Heart right ventricle (tissue), 16 donors: ENCODE measurements at regions not wholly inside any gene's neighbourhood (a gene's known extent, or its start where the extent isn't known, plus 50 kb on each side); places are given as distances from the start of the nearest gene placed in this dataset.
"Not testable (repeated sequence)": the region's sequence is repeated elsewhere in the genome, so short reads cannot be mapped to it uniquely, and the experiment has no call there.

Experiments
- ATAC-seq, 8 donors: fragments of 200-7000 bp; cut with Tn5 transposase; one replicate each; pipeline ENCODE4 v1.9.1; 2020; ENCODE audit warnings: mild to moderate bottlenecking in 8 of 8, moderate library complexity in 8 of 8, moderate number of reproducible peaks in 1 of 8
- DNase-seq, 2 donors: peaks; one replicate each; pipeline ENCODE4 v3.0.0-alpha.2; 2020
- H3K27ac ChIP-seq, 10 donors: fragments of 200-600 bp; sonication (generic) in 2 of 10; one replicate each; pipeline versions ENCODE4 v1.5.0 to v1.8.0; 2020 to 2022; ENCODE audit warnings: mild to moderate bottlenecking in 3 of 10
- H3K27me3 ChIP-seq, 7 donors: fragments of 200-600 bp; one replicate each; pipeline ENCODE4 v1.8.0; 2021 to 2022; ENCODE audit warnings: mild to moderate bottlenecking in 2 of 7
- H3K36me3 ChIP-seq, 9 donors: fragments of 200-600 bp; sonication (generic) in 1 of 9; one replicate each; pipeline versions ENCODE4 v1.5.0 to v1.8.0; 2020 to 2022; ENCODE audit warnings: mild to moderate bottlenecking in 2 of 9
- H3K4me1 ChIP-seq, 9 donors: fragments of 200-600 bp; sonication (generic) in 1 of 9; one replicate each; pipeline versions ENCODE4 v1.5.0 to v1.8.0; 2020 to 2022; ENCODE audit warnings: mild to moderate bottlenecking in 4 of 9
- H3K4me3 ChIP-seq, 10 donors: fragments of 200-600 bp; sonication (generic) in 2 of 10; one replicate each; pipeline versions ENCODE4 v1.5.0 to v1.8.0; 2020 to 2022; ENCODE audit warnings: mild to moderate bottlenecking in 7 of 10, moderate library complexity in 2 of 10
- H3K9me3 ChIP-seq, 11 donors: fragments of 200-600 bp in 10 of 11; sonication (generic) in 2 of 11; one replicate each; pipeline versions ENCODE4 v1.5.0 to v1.8.0; 2013 to 2022; ENCODE audit warnings: mild to moderate bottlenecking in 2 of 11, control low read depth in 1 of 11, moderate library complexity in 1 of 11
- WGBS, 2 donors: extraction: QIAGEN DNeasy Blood & Tissue Kit; methylation state at CpG; one replicate each; pipeline ENCODE4 v1.1.7; 2013; ENCODE audit warnings: inconsistent platforms in 1 of 2; 5-methylcytosine and 5-hydroxymethylcytosine counted together
- intact Hi-C, 10 donors: fragments of 100-400 bp; cut with DNase I; formaldehyde crosslinking; loops; one replicate each; pipeline versions ENCODE4 v1.11.1 to v1.14.2; 2022
- TF ChIP-seq, protein P1 (sequence below), 9 donors: fragments of 200-600 bp; sonication (generic) in 2 of 9; IDR thresholded peaks; one replicate each; pipeline versions ENCODE4 v1.5.0 to v1.8.0; 2021 to 2022; ENCODE audit warnings: antibody characterized with exemption in 9 of 9, mild to moderate bottlenecking in 5 of 9, moderate library complexity in 1 of 9
- donor health status: Arrhythmogenic right ventricular cardiomyopathy.
- donor health status: ischemic (EF 13 %, LVEDD 7.1; RV severe dilation, severe dysfunction).
- donor health status: healthy with polysubstance abuse.
- donor health status: DM: no; HTN: yes; CAD: no.
- donor health status: DM: no; HTN: no; CAD: no.
- donor health status: ischemic (EF 25% LVEDD 6.9; RV normal size, moderate dysfunction).
- donor health status: ischemic (EF 25% LVEDD 5.7; RV mildly dilated, moderate dysfunction).
- donor health status: healthy.
- donor health status: DM: yes; HTN: yes; CAD: no.
- donor health status: Ischemic cardiomyopathy.
- donor health status: ischemic (EF 35%, LVEDD 5.7; RV mildly dilated, moderate dysfunction).
- donor health status: nonischemic (EF 11% LVEDD 7.7; RV severe dilation, severe dysfunction).
- donor health status: DM: yes; HTN: yes; CAD: no.
- donor health status: PGD.
- donor health status: ischemic (EF 29% LVEDD 5.4; RV normal size, mild dysfunction).
- donor health status: nonischemic (EF 23%, LVEDD 6.1; RV moderate dilation, normal function).

DNA sequence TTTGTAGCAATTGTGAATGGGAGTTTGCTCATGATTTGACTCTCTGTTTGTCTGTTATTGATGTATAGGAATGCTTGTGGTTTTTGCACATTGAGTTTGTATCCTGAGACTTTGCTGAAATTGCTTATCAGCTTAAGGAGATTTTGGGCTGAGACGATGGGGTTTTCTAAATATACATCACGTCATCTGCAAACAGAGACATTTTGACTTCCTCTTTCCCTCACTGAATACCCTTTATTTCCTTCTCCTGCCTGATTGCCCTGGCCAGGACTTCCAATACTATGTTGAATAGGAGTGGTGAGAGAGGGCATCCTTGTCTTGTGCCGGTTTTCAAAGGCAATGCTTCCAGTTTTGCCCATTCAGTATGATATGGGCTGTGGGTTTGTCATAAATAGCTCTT lies 96.6 kb downstream of the EBLN1 start:
- H3K36me3 ChIP-seq, H3K4me1 ChIP-seq, DNase-seq, H3K27me3 ChIP-seq, H3K4me3 ChIP-seq, H3K27ac ChIP-seq, intact Hi-C loops, ATAC-seq: not testable (repeated sequence)
- 70 to 72% methylated on average over 3 of the region's 3 CpGs for WGBS, 2 donors
- peaks cover 0 to 28% (median 0%) of the 10 kb centered on the region in 11 donors for H3K9me3 ChIP-seq

DNA sequence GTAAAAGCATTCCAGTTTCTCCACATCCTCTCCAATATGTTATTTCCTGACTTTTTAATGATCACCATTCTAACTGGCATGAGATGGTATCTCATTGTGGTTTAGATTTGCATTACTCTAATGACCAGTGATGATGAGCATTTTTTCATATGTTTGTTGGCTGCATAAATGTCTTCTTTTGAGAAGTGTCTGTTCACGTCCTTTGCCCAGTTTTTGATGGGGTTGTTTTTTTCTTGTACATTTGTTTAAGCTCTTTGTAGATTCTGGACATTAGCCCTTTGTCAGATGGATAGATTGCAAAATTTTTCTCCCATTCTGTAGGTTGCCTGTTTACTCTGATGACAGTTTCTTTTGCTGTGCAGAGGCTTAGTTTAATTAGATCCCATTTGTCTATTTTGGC lies 97.7 kb downstream of the EBLN1 start:
- H3K4me1 ChIP-seq, ATAC-seq, H3K36me3 ChIP-seq, DNase-seq, H3K27me3 ChIP-seq, intact Hi-C loops, H3K4me3 ChIP-seq, H3K27ac ChIP-seq: not testable (repeated sequence)
- 76 to 85% methylated on average over 1 of the region's 1 CpG for WGBS, 2 donors
- peaks cover 0 to 28% (median 0%) of the 10 kb centered on the region in 11 donors for H3K9me3 ChIP-seq

DNA sequence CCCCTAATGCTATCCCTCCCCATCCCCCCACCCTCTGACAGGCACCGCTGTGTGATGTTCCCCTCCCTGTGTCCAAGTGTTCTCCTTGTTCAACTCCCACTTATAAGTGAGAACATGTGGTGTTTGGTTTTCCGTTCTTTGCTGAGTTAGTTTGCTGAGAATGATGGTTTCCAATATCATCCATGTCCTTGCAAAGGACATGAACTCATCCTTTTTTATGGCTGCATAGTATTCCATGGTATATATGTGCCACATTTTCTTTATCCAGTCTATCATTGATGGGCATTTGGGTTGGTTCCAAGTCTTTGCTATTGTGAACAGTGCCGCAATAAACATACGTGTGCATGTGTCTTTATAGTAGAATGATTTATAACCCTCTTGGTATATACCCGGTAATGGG lies 98.2 kb downstream of the EBLN1 start:
- H3K4me1 ChIP-seq, H3K27ac ChIP-seq, H3K36me3 ChIP-seq, intact Hi-C loops, H3K27me3 ChIP-seq, DNase-seq, ATAC-seq, H3K4me3 ChIP-seq: not testable (repeated sequence)
- WGBS, 2 donors = 93 to 94% methylated on average over 5 of the region's 5 CpGs
- H3K9me3 ChIP-seq = peaks cover 0 to 28% (median 0%) of the 10 kb centered on the region in 11 donors

DNA sequence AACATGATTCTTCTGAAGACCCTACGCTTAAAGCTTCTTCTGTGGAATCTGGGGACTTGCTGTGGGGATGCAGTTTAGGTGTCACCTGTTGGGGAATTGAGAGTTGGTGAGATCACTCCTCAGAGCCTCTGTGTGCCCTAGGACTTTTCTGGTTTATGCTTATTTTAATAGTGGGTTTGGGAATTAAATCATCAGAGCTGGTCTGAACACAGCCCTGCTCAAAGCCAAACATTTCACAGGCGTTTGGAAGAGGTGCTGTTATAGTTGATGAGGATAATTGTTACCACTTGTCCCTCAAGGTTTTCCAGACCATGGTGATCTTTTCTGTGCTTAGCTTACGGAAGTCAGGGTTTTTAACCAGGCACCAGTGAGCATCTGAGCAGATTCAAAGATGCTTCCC lies 106.1 kb downstream of the EBLN1 start:
- TF ChIP-seq, protein P1, sequence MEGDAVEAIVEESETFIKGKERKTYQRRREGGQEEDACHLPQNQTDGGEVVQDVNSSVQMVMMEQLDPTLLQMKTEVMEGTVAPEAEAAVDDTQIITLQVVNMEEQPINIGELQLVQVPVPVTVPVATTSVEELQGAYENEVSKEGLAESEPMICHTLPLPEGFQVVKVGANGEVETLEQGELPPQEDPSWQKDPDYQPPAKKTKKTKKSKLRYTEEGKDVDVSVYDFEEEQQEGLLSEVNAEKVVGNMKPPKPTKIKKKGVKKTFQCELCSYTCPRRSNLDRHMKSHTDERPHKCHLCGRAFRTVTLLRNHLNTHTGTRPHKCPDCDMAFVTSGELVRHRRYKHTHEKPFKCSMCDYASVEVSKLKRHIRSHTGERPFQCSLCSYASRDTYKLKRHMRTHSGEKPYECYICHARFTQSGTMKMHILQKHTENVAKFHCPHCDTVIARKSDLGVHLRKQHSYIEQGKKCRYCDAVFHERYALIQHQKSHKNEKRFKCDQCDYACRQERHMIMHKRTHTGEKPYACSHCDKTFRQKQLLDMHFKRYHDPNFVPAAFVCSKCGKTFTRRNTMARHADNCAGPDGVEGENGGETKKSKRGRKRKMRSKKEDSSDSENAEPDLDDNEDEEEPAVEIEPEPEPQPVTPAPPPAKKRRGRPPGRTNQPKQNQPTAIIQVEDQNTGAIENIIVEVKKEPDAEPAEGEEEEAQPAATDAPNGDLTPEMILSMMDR (IDR thresholded peaks at IDR 0.05) = no peak
- intact Hi-C loops = no loop called here
- Histone ChIP-seq H3K9me3 (no peaks in the 10 kb centered on the region), H3K4me1 (no peaks in the 10 kb centered on the region), H3K27me3 (peaks cover 0 to 4% (median 0%) of the 10 kb centered on the region in 7 donors), H3K4me3 (no peak overlapping the region), H3K27ac (no peak overlapping the region), H3K36me3 (no peaks in the 10 kb centered on the region)
- 46 to 89% methylated on average over 3 of the region's 3 CpGs for WGBS, 2 donors
- ATAC-seq = no peak
- no peak for DNase-seq

DNA sequence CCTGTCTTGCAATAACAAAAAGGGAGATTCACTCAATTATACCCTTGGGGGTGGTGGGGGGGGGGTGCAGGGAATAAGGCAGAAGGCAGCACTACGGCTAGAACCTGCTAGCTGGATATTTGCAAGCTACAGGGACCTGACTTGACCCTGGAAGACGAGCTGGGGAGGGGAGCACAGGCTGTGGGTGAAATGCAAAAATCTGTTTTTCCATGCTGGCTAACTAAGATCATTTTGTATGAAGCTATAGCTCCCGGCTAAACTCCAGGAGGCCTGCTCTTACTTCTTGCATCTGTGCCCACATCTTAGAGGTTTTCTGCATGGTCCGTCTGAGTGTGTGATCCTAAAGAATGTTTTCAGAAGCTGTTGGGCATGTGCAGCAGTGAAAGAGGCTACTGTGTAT lies 106.6 kb downstream of the EBLN1 start:
- intact Hi-C loops = no loop called here
- Histone ChIP-seq H3K36me3 (no peaks in the 10 kb centered on the region), H3K27me3 (peaks cover 0 to 4% (median 0%) of the 10 kb centered on the region in 7 donors), H3K27ac (no peak overlapping the region), H3K4me3 (no peak overlapping the region), H3K9me3 (no peaks in the 10 kb centered on the region), H3K4me1 (no peaks in the 10 kb centered on the region)
- 66 to 68% methylated on average over 4 of the region's 4 CpGs for WGBS, 2 donors
- TF ChIP-seq, protein P1 (IDR thresholded peaks at IDR 0.05) = no peak
- ATAC-seq (no peak), DNase-seq (no peak)

DNA sequence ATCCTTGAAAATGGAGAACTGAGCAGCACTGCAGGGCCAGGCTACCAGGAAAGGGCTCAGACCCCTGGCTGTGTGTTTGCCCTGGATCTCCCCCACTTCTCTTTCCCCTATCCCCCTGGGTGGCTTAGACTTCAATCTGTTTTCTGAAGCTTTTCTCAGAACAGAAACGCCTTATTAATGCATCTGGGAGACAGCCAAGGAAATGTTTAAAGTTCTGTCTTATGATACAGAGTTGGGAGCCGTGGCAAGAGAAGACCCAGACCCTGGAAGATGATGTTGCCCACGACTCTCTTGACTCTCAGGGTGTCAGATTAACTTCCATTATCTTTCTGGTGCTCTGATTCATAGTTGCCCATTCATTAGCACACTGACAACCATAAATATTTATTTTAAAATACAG lies 107.1 kb downstream of the EBLN1 start:
- no peaks in the 10 kb centered on the region for H3K9me3 ChIP-seq
- intact Hi-C loops = no loop called here
- no peak for DNase-seq
- WGBS, 2 donors = 47% methylated on average over 3 of the region's 3 CpGs
- H3K27ac ChIP-seq = no peak overlapping the region
- no peak overlapping the region for H3K4me3 ChIP-seq
- TF ChIP-seq, protein P1 (IDR thresholded peaks at IDR 0.05) = no peak
- H3K27me3 ChIP-seq = peaks cover 0 to 2% (median 0%) of the 10 kb centered on the region in 7 donors
- no peaks in the 10 kb centered on the region for H3K4me1 ChIP-seq
- no peaks in the 10 kb centered on the region for H3K36me3 ChIP-seq
- ATAC-seq = no peak
